ENCODE measurements at regions not wholly inside any gene's neighbourhood (a gene's known extent, or its start where the extent isn't known, plus 50 kb on each side); places are given as distances from the start of the nearest gene placed in this dataset.

DNA sequence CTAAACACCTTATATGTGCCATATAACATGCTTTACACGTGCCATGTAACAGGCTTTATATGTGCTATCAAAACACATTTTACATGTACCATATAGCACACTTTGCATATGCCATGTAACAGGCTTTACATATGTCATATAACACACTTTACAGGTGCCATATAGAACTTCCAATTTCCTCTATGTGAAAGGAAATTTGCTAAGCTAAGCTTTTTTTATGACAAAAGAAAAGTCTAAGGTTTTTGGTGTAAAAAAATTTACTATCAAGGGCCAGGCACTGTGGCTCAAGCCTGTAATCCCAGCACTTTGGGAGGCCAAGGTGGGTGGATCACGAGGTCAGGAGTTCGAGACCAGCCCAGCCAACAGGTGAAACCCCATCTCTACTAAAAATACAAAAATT lies 136.5 kb downstream of the AKAIN1 start:
- Histone ChIP-seq H3K4me1 (ENCODE audit: control insufficient read depth in 1 of 2, insufficient read depth in 2 of 2, low read length in 2 of 2) (peaks cover 24 to 25% of the 10 kb centered on the region in 2 donors), H2AFZ (ENCODE audit: insufficient read depth, low read depth, low read length, poor library complexity, severe bottlenecking) (no peak overlapping the region), H3K36me3 (replicated peaks in 1 of 2; ENCODE audit: control insufficient read depth in 1 of 2, insufficient read depth in 2 of 2, low read length in 2 of 2) (no peaks in the 10 kb centered on the region), H4K20me1 (ENCODE audit: insufficient read depth, low read length) (no peaks in the 10 kb centered on the region), H3K27ac (ENCODE audit: low read depth in 1 of 2, low read length in 2 of 2) (no peak overlapping the region), H3K79me2 (ENCODE audit: insufficient read depth, low read length) (no peaks in the 10 kb centered on the region), H3K9ac (ENCODE audit: insufficient read depth, low read length, poor library complexity, severe bottlenecking) (no peak overlapping the region), H3K9me3 (replicated peaks in 1 of 2; ENCODE audit: control insufficient read depth in 1 of 2, insufficient read depth in 1 of 2, low read length in 2 of 2) (no peaks in the 10 kb centered on the region), H3K4me3 (replicated peaks in 1 of 3; ENCODE audit: low read depth in 2 of 3, low read length in 3 of 3) (no peak overlapping the region), H3K4me2 (replicated peaks; ENCODE audit: extremely low read depth, low read length, poor library complexity, severe bottlenecking) (no peak overlapping the region), H3K27me3 (ENCODE audit: control insufficient read depth in 2 of 2, insufficient read depth in 2 of 2, low read length in 2 of 2) (no peaks in the 10 kb centered on the region)
- 100% methylated on average over 1 of the region's 3 CpGs for WGBS (ENCODE audit: insufficient coverage)
- TF ChIP-seq, protein P1, sequence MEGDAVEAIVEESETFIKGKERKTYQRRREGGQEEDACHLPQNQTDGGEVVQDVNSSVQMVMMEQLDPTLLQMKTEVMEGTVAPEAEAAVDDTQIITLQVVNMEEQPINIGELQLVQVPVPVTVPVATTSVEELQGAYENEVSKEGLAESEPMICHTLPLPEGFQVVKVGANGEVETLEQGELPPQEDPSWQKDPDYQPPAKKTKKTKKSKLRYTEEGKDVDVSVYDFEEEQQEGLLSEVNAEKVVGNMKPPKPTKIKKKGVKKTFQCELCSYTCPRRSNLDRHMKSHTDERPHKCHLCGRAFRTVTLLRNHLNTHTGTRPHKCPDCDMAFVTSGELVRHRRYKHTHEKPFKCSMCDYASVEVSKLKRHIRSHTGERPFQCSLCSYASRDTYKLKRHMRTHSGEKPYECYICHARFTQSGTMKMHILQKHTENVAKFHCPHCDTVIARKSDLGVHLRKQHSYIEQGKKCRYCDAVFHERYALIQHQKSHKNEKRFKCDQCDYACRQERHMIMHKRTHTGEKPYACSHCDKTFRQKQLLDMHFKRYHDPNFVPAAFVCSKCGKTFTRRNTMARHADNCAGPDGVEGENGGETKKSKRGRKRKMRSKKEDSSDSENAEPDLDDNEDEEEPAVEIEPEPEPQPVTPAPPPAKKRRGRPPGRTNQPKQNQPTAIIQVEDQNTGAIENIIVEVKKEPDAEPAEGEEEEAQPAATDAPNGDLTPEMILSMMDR (IDR thresholded peaks at IDR 0.05): no peak
- Mint-ChIP-seq H3K4me3 (no peak overlapping the region), H3K9me3 (peaks cover 0 to 3% (median 0%) of the 10 kb centered on the region in 7 donors), H3K36me3 (no peaks in the 10 kb centered on the region), H3K27ac (no peak overlapping the region), H3K4me1 (peaks cover 22% of the 10 kb centered on the region), H3K27me3 (ENCODE audit: low read depth in 3 of 3) (peaks cover 1 to 3% (median 2%) of the 10 kb centered on the region in 3 donors)
- DNase-seq: no peak
- intact Hi-C loops (cut with micrococcal nuclease): no loop called here

DNA sequence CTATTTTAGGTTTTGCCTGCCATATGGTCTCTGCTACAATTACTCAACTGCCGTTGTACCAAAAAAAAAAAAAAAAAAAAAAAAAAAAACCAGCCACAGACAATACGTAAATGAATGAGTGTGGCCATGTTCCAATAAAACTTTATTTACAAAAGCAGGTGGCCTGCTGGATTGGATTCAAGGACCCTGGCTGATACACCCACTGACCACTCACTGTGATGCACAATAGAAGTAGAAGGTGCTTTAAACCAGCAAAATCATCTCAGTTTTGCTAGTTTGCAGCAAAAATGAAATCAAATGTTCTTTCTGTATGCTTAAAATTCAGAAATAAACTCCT lies 137.4 kb downstream of the AKAIN1 start:
- Mint-ChIP-seq H3K4me1 (peaks cover 22% of the 10 kb centered on the region), H3K4me3 (peak overlapping the region in 1 of 2 donors; percentile 90), H3K9me3 (peaks cover 0 to 3% (median 0%) of the 10 kb centered on the region in 7 donors), H3K27me3 (ENCODE audit: low read depth in 3 of 3) (peaks cover 1 to 3% (median 2%) of the 10 kb centered on the region in 3 donors), H3K27ac (peak overlapping the region in 3 of 7 donors; percentile 68 to 80 (median 76)), H3K36me3 (no peaks in the 10 kb centered on the region)
- TF ChIP-seq, protein P1 (IDR thresholded peaks at IDR 0.05): no peak
- no peak overlapping the region for H2AFZ ChIP-seq (ENCODE audit: insufficient read depth, low read depth, low read length, poor library complexity, severe bottlenecking)
- no peaks in the 10 kb centered on the region for H3K9me3 ChIP-seq (replicated peaks in 1 of 2; ENCODE audit: control insufficient read depth in 1 of 2, insufficient read depth in 1 of 2, low read length in 2 of 2)
- H3K4me1 ChIP-seq (ENCODE audit: control insufficient read depth in 1 of 2, insufficient read depth in 2 of 2, low read length in 2 of 2): peaks cover 24 to 25% of the 10 kb centered on the region in 2 donors
- peak overlapping the region; percentile 71 for H3K4me2 ChIP-seq (replicated peaks; ENCODE audit: extremely low read depth, low read length, poor library complexity, severe bottlenecking)
- no peaks in the 10 kb centered on the region for H3K79me2 ChIP-seq (ENCODE audit: insufficient read depth, low read length)
- DNase-seq: no peak
- H3K27me3 ChIP-seq (ENCODE audit: control insufficient read depth in 2 of 2, insufficient read depth in 2 of 2, low read length in 2 of 2): no peaks in the 10 kb centered on the region
- H3K27ac ChIP-seq (ENCODE audit: low read depth in 1 of 2, low read length in 2 of 2): peak overlapping the region in 1 of 2 donors; percentile 68
- intact Hi-C loops (cut with micrococcal nuclease): loop anchor here (5.0 kb wide), 1 partner anchor 952 kb away; no protein-coding TSS in a partner anchor
- no peaks in the 10 kb centered on the region for H3K36me3 ChIP-seq (replicated peaks in 1 of 2; ENCODE audit: control insufficient read depth in 1 of 2, insufficient read depth in 2 of 2, low read length in 2 of 2)
- H3K4me3 ChIP-seq (replicated peaks in 1 of 3; ENCODE audit: low read depth in 2 of 3, low read length in 3 of 3): peak overlapping the region in 1 of 3 experiments; percentile 63
- no CpG with 5 or more reads among the region's 2 CpGs for WGBS (ENCODE audit: insufficient coverage)
- no peaks in the 10 kb centered on the region for H4K20me1 ChIP-seq (ENCODE audit: insufficient read depth, low read length)
- H3K9ac ChIP-seq (ENCODE audit: insufficient read depth, low read length, poor library complexity, severe bottlenecking): no peak overlapping the region
